ENCODE measurements at regions not wholly inside any gene's neighbourhood (a gene's known extent, or its start where the extent isn't known, plus 50 kb on each side); places are given as distances from the start of the nearest gene placed in this dataset.

- FAIRE-seq (no peak), DNase-seq (ENCODE audit: extremely low spot score, insufficient read length, low read depth) (no peak)
Observed at GRCh38 chr13:58144616-58145015, 513.1 kb downstream of the PCDH17 start.

- no peak for FAIRE-seq
- DNase-seq (ENCODE audit: extremely low spot score, insufficient read length, low read depth): no peak
Observed at GRCh38 chr13:58151452-58151851, 519.9 kb downstream of the PCDH17 start.

DNA sequence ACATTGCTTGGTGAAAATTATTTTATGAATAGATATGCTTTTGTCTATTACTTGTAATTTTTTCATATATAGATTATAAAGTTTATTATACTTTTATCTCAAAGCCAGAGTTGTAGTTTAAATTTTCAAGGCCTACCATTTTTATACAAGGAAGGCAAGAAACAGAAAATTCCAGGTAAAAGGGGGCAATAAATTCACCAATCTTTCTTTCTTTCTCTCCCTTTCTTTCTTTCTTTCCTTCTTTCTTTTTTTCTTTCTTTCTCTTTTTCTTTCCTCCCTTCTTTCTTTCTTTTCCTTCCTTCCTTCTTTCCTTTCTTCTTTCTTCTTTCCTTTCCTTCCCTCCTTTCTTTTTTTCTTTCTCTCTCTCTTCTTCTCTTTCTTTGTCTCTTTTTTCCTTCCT is 529.4 kb downstream of the PCDH17 start:
- DNase-seq (ENCODE audit: extremely low spot score, insufficient read length, low read depth) (no peak), FAIRE-seq (no peak)

DNA sequence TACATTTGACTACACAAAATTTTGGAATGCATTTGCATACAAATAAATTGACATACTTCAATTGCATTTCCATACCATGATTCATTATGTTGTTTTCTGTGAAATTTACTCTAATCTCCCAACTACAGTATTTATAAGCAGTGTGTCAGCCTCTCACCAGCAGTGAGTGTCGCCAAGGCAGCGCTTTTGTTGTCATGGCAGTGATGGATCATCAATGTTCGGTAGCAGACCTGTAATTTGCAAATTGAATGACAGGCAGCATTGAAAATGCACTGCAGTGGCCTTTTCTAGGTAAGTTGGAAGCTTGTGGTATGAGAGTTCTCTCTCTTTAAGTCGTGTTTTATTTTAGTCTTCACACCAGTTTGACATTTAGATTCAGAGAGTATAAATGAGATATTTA is 534.1 kb downstream of the PCDH17 start:
- FAIRE-seq (no peak), DNase-seq (ENCODE audit: extremely low spot score, insufficient read length, low read depth) (no peak)

GRCh38 chr13:58181111-58181510 is 549.6 kb downstream of the PCDH17 start:
- no peak for DNase-seq (ENCODE audit: extremely low spot score, insufficient read length, low read depth)
- FAIRE-seq: no peak

- DNase-seq (ENCODE audit: extremely low spot score, insufficient read length, low read depth): no peak
- FAIRE-seq: no peak
Observed at GRCh38 chr13:58187881-58188280, 556.3 kb downstream of the PCDH17 start.

DNA sequence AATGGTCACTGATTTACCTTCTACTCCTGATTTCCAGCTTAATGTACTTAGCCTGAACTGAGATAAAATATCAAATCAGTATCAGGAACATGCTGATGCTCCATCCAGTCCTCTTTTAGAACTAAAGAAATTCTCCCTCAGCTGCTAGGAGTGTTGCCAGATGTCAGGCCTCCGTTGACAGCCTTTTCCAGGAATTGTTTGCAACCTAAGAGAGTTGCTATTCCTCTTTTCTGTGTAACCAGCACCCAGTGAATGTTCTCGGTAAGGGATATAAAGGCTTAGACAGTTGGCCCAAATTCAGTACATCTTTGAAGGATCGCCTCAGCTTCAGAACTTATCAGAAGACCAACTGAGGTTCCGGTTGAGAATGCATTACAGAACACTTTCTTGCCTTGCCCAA is 559.0 kb downstream of the PCDH17 start:
- DNase-seq (ENCODE audit: extremely low spot score, insufficient read length, low read depth) (no peak), FAIRE-seq (no peak)

- no peak for DNase-seq (ENCODE audit: extremely low spot score, insufficient read length, low read depth)
- FAIRE-seq: no peak
Observed at GRCh38 chr13:58191754-58192153, 560.2 kb downstream of the PCDH17 start.

GRCh38 chr13:58202099-58202498 is 570.6 kb downstream of the PCDH17 start:
- no peak for DNase-seq (ENCODE audit: extremely low spot score, insufficient read length, low read depth)
- no peak for FAIRE-seq

GRCh38 chr13:58207501-58207900 is 576.0 kb downstream of the PCDH17 start:
- FAIRE-seq (no peak), DNase-seq (ENCODE audit: extremely low spot score, insufficient read length, low read depth) (no peak)

DNA sequence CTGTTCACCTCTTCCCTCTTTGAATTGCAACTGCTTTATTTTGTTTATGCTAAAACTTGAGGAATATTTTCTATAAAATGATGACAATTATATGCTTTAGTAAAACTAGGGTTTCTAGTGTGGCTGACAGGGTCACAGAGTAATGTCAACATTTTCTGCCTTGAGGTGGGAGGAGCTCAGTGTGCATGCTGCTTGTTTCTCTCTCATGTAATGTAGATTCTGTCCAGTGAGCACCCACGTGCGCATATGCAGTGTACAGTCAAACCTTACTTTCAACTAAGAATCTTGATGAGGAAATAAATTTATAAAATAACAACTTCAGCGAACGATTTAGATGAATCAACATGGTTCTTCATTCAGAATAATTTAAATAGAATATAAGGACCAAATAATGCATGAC is 603.9 kb downstream of the PCDH17 start:
- FAIRE-seq (no peak), DNase-seq (ENCODE audit: extremely low spot score, insufficient read length, low read depth) (no peak)

DNA sequence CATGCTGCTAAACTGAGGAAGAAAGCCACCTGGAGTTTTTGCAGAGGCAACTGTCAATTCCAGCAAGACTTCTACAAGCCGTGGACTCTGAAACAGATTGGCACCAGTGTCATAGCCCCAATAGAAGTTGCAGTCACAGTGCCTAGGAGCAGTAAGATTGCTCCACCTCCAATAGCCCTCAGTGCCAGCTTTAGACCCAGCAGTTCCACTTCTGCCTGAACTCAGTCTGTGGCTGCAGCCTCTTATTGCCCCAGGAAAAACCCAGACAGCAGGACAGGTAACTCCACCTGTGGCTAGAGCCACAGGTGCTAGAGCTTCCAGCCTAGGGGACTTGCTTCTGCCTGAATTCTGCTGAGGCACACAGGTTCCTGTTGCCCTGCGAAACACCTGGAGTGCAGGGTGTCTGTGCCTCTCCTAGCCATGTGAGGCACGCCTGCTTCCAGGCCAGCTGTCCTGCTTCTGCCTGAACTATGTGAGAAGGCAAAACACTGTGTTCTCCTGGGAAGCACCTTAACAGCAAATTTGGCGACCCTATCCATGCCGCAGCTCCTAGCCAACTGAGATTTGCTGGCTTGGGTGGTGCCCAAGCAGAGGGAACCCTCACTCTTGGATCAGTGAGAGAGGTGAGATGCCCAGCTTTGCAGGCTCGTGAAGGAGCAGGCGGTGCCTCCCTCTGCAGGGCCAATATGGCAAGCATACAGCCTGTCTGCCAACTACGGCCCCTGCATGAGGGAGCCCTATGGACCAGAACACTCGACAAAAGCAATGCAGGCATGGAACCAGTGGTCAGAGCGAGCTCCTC is 607.6 kb downstream of the PCDH17 start:
- DNase-seq (ENCODE audit: extremely low spot score, insufficient read length, low read depth) (no peak), FAIRE-seq (no peak)

DNA sequence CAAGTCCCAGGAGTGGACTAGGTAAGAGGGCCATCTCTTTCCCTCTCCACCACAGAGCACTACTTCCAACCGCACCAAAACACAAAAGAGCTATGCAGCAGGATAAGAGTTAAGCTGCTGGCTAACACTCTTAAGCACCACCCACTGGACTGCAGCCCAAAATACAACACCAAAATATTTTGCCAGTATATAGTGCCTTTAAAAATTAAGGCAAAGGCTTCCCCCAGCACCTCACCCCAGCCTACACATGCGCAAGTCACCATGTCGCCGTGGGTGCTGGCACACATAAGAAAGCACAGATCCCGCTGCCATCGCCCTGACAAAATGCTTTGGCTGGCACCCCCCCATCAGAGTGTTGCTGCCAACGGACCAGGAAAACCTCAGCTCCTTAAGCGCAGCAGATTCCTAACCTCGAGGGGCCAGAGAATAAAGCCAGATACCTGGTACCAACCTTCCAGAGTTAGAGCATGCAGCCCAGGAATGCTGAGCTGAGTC is 608.3 kb downstream of the PCDH17 start:
- no peak for DNase-seq (ENCODE audit: extremely low spot score, insufficient read length, low read depth)
- FAIRE-seq: no peak

- FAIRE-seq: no peak
- DNase-seq (ENCODE audit: extremely low spot score, insufficient read length, low read depth): no peak
Observed at GRCh38 chr13:58247080-58247479, 615.5 kb downstream of the PCDH17 start.

DNA sequence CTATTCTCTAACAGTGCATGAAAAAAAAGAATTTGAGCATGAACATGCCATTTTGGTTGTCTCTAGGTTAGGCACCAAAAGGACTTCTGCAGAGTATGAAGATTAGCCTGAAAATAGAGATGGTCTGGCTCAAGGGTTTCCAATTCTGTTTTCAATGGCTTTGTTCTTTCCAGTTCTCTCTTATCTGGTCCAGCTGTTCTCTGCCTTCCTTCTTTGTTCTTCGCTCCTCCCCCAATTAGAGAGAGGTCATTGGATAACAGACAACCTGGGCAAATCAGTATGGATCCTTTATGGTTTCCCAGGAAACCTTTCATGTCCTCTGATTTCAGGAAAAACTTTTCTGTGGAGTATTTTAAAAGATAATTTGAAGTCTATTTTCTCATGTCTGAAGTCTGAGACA is 623.4 kb downstream of the PCDH17 start:
- FAIRE-seq (no peak), DNase-seq (ENCODE audit: extremely low spot score, insufficient read length, low read depth) (no peak)

DNA sequence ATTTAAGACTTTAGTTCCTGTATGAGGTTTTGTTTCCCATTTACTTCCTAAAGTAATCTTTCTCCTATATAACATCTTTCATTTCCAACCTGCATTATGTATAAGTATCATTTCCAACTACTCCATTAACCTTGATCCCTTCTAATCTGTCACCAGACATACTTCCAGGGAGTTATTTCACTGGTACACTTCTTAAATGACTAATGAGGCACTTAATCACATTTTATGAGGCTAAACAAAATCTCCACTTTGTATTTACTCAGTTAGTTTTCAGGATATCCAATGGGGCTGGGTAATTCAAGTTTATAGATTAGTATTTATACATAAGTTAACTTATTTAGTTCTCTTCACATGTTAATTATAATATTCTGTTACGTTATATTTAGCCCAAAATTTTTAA is 634.7 kb downstream of the PCDH17 start:
- FAIRE-seq: no peak
- DNase-seq (ENCODE audit: extremely low spot score, insufficient read length, low read depth): no peak

GRCh38 chr13:58298556-58299135 is 667.1 kb downstream of the PCDH17 start:
- FAIRE-seq (no peak), DNase-seq (ENCODE audit: extremely low spot score, insufficient read length, low read depth) (no peak)

GRCh38 chr13:58300224-58300623 is 668.7 kb downstream of the PCDH17 start:
- FAIRE-seq (no peak), DNase-seq (ENCODE audit: extremely low spot score, insufficient read length, low read depth) (no peak)

DNA sequence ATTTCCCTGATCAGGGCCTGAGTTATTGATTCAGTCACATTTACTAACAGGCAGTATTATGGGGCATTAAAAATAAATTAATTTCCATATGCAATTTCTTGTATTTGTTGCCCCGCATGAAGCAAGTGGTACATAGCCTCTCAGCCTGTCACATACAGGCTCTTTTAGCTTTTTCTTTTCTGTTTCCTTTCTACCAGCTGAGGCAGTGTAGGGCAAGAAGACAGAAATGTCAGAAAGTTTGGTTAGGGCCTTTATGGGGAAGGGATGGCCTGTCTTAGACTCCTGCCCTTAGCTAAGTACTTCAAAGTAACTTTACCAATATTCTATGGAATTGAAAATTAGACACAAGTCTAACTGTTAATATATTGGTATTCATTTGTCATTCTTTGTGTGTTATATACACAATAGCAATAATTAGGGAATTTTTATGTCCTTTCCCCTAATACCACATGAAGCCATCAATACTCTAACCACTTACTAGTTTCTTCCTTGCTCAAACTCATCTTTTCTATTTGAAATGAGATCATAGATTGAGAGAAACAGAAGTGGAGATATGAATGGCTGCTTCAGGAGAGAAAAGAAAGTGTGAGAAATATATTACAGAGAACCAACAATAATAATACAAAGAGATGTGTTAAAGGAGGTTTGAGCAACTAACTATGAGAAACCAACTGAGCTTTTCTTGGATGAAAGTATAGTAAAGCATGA is 669.6 kb downstream of the PCDH17 start:
- DNase-seq (ENCODE audit: extremely low spot score, insufficient read length, low read depth) (no peak), FAIRE-seq (no peak)

DNA sequence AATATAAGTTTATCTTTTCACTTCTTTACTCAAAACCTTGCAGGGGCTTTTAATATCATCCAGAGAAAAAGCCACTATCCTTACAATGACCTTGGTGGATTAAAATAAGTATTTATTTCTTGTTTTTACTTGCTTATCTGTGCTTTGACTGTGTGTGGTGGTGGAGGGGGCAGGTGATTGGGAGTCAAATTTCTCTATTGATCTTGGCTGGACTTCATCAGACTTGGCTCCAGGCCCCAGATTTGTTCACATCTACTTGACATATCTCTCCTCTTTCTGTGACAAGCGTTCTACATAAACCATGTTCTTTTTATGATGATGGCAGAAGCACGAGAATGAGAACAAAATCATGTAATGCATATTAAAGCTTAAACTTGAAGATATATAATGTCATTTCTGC is 670.8 kb downstream of the PCDH17 start:
- no peak for DNase-seq (ENCODE audit: extremely low spot score, insufficient read length, low read depth)
- no peak for FAIRE-seq

DNA sequence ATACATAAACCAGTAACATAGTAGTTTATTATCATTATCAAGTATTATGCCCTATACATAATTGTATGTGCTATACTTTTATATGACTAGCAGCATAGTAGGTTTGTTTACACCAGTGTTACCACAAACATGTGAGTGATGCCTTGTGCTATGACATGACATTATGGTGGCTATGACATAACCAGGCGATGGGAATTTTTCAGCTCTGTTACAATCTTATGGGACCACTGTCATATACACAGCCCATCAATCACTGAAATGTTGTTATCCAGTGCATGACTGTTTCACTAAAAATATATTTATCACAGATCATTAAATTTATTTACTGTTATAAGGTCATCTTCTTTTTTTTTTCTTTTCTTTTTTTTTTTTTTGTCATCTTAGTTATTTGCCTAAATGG is 674.5 kb downstream of the PCDH17 start:
- FAIRE-seq (no peak), DNase-seq (ENCODE audit: extremely low spot score, insufficient read length, low read depth) (no peak)

All from GM18507 (cell line).